B cell (primary cell): ENCODE measurements at regions not wholly inside any gene's neighbourhood (a gene's known extent, or its start where the extent isn't known, plus 50 kb on each side); places are given as distances from the start of the nearest gene placed in this dataset.

Source experiments
- EZH2 ChIP-seq: IDR thresholded peaks from 2 replicates; pipeline ENCODE4 v1.6.1; 2012; ENCODE audit warnings: borderline replicate concordance, low read depth, mild to moderate bottlenecking, moderate library complexity, low read length; ENCODE audit not compliant: insufficient read depth, poor library complexity, severe bottlenecking
- TF ChIP-seq, protein P1 (sequence below): fragments of 200-600 bp; IDR thresholded peaks from one replicate; pipeline ENCODE4 v1.8.0; 2022; ENCODE audit warnings: antibody characterized with exemption, mild to moderate bottlenecking

GRCh38 chr3:159816512-159816911, 172.1 kb upstream of the IL12A start:
- TF ChIP-seq, protein P1, sequence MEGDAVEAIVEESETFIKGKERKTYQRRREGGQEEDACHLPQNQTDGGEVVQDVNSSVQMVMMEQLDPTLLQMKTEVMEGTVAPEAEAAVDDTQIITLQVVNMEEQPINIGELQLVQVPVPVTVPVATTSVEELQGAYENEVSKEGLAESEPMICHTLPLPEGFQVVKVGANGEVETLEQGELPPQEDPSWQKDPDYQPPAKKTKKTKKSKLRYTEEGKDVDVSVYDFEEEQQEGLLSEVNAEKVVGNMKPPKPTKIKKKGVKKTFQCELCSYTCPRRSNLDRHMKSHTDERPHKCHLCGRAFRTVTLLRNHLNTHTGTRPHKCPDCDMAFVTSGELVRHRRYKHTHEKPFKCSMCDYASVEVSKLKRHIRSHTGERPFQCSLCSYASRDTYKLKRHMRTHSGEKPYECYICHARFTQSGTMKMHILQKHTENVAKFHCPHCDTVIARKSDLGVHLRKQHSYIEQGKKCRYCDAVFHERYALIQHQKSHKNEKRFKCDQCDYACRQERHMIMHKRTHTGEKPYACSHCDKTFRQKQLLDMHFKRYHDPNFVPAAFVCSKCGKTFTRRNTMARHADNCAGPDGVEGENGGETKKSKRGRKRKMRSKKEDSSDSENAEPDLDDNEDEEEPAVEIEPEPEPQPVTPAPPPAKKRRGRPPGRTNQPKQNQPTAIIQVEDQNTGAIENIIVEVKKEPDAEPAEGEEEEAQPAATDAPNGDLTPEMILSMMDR: no peak
- TF ChIP-seq EZH2: no peak
